Glomerular endothelial cell (primary cell): ENCODE measurements at regions not wholly inside any gene's neighbourhood (a gene's known extent, or its start where the extent isn't known, plus 50 kb on each side); places are given as distances from the start of the nearest gene placed in this dataset.
"Not testable (repeated sequence)": the region's sequence is repeated elsewhere in the genome, so short reads cannot be mapped to it uniquely, and the experiment has no call there.

Experiments used
- DNase-seq: peaks from one replicate; pipeline ENCODE4 v3.0.0-alpha.2; 2011; ENCODE audit warnings: low read depth, low spot score; ENCODE audit errors: extremely low read depth

DNA sequence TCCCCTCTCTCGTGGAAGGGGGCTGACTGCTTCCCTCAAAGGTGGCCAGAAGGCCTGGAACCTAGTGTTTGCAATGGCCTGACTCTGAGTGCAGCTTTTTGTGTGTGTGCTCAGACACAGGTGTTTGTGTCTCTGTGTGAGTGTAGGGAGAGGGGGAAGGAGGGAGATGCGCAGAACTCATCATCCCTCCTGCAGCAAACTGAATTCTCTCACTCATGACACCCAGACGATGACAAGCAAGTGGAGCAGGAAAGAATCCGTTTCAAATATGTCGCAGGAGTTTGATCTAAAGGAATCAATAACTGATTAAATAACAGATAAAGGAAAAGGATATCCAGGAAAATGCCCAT is 101.4 kb downstream of the TNFAIP3 start:
- DNase-seq = no peak

DNA sequence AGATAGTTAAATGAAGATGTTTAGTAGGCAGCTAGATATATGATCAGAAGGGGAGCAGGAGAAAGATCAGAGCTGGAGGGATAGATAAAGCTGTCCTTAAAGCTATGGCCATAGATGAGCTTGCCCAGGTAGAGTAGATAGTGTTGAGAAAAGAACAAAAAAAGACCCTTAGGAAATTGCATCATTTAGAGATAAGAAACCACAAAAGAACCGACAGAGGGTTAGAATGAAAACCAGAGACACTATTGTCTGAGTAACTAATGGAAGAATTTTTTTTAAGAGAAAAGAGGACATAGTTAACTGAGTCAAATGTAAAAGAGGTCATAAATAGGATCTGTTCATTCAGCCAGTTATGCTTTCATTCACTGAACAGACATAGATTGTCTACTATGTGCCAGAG is 101.8 kb downstream of the TNFAIP3 start:
- no peak for DNase-seq

DNA sequence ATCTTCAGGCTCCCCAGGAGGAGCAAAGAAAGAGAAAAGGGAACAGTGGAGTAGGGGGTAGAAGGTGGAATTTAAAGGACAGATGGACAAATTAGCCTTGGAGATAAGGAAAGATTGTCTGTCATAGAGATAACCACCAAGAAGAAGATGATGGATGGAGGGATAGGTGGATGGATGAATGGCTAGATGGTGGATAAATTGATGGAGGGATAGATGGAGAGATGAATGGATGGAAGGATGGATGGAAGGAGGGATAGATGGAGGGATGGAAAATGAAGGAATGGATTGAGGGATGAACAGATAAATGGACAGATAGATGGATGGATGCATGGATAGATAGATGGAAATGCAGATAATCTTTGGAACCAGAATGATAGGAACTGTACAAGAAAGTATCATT is 102.8 kb downstream of the TNFAIP3 start:
- no peak for DNase-seq

DNA sequence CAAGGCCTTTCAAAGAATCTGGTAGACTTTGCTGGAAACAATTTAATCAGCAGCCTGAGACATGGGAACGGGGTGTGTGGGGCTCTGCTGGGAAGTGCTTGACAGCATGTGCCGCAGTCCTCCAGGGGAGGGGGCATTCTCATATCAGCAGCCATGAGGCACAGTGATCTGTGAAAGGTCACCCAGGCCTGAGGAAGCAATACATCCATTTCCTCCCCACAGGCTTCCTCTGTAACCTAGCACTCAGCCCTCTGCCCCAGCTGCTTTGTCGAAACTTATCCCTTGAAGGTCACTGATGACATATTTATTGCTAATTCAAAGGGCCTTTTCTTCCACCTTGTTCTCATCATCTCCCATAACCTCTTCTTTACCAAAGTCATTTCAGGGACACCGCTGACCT is 103.3 kb downstream of the TNFAIP3 start:
- no peak for DNase-seq

DNA sequence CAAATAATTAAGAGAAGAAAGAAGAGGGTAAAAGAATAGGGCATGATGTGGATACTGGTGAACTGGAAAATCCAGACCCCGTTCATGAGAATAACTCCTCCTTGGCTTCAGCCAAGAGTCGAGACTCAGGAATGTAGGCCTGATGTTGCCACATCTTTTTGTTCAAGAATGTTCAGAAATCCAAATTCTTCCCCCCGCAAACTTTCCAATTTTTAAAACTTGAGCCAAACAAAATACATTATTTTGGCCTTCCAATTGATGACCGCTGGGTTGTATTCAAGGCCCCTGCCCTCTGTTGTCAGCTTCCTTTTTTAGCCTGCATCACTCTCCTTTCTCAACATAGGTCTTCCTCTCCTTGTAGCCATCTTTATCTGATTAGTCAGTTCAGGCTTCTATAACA is 106.1 kb downstream of the TNFAIP3 start:
- DNase-seq = no peak

DNA sequence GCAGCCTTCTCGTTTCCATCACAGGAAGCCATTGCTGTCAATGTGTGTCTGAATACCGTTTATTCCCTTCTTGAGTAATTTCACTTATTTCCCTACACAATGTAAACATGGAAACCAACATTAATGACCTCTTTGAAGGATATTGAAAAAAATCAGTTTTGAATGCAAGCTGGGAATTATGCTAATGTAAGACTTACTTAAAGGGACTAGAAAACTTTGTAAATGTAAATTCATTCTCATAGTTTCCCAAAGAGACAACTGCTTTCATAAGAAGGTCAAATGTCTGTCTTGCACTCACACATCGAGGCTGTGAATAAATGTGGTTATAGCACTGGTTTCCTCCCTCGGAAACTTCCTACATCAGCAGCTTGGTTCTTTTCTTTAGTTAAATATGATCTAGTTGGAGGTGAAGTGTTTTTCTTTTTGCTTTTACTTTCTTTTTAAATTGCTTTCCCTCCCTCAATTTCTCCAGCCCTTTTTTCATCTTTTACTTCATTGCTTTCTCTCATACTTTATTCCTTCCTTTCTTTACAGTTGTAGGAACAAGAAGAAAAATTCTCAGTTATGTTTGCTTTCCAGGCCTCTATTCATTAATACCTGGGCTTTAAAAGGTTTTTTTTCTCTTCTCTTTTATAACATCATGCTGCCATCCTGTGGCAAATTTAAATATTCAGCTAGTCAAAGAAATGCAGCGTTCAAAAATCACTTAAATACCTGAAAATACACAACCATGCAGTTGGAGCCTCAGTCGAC is 108.3 kb downstream of the TNFAIP3 start:
- DNase-seq = no peak

DNA sequence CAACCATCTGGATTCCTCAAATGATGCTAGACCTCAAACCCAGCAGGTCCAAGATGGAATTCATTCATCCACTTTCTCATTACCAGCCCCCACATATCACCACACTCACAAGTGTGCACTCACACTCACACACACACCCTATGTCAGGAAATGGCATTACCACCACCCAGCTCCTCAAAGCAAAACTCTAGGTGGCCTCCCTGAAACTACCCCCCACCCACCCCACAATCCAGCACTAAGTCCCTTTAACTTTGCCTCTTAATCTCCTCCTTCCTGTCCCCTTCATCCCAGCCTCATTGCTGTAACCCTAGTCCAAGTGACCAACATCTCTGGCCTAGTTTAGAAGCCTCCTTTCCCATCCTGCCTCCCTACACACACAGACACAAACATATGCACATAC is 109.4 kb downstream of the TNFAIP3 start:
- no peak for DNase-seq

DNA sequence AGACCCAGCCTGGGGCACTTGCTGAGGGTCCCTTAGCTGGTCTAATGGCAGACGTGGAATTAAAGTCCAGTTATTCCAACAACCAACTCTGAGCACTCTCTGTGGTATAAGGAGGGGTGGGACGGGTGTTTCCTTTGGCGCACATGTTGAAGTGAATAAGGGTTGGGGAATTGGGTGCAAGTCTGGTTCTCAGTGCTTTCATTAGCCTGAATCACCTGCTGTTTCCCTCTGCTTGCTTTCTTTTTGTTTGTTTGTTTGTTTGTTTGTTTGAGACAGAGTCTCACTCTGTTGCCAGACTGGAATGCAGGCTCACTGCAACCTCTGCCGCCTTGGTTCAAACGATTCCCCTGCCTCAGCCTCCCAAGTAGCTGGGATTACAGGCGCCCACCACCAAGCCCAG is 110.1 kb downstream of the TNFAIP3 start:
- no peak for DNase-seq

DNA sequence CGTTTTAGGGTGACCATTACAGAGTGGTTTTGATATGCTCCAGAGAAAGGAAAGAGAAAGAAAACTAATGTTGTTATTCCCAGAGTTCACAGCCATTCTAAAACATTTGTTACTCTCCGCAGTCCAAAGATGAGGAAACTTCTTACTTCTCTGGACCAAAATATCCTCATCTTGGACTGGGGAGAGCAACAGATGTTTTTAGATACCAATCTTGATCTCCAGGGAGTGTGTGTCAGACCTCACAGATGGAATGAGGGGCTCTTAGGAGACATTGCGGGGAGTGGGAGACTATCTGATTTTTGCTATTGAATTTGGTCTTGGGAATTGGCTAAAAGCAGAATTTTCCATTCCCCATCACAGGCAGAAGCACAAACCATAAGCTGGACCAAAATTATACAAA is 110.8 kb downstream of the TNFAIP3 start:
- no peak for DNase-seq

DNA sequence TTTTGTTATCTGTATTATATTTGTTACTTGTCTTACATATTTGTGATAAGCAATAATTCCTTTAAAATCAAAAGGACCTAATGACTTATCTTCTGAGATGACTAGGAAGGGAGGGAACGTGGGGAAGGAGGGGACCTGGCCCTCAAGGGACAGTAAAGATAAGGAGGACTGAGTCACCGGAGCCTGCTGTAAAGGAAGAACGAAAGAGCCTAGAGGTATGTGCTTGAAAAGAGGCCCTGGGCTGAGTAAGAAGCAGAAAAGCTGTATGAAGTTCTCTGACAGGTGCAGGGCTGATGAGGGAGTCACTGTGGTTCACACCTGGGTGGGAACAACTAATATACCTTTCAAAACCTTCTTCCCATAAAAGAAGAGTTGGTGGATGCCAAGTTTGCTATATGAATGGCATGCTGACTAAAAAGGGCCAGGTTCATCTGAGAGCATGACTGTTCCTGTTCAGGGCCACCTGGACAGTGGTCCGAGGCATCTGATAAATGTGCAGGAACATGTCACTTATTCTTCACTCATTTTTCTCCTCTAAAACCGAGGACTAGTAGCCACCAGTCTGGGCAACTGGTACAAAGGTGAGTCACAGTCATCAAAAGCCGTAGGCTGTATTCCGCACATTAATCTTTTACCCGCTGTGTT is 111.3 kb downstream of the TNFAIP3 start:
- DNase-seq = no peak

DNA sequence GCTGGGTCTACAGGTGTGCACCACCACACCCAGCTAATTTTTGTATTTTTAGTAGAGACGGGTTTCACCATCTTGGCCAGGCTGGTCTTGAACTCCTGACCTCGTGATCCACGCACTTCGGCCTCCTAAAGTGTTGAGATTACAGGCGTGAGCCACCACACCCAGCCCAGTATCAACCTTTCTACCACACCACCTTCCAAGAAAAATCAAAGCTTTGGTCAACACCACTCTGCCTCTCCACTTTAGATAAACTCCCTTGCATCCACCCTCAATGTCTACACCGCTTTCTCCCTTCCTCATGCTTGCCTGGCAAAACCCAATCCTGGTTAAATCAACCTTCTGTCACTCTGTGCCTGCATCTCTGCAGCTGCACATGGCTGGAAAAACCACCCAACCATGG is 112.2 kb downstream of the TNFAIP3 start:
- DNase-seq = not testable (repeated sequence)

DNA sequence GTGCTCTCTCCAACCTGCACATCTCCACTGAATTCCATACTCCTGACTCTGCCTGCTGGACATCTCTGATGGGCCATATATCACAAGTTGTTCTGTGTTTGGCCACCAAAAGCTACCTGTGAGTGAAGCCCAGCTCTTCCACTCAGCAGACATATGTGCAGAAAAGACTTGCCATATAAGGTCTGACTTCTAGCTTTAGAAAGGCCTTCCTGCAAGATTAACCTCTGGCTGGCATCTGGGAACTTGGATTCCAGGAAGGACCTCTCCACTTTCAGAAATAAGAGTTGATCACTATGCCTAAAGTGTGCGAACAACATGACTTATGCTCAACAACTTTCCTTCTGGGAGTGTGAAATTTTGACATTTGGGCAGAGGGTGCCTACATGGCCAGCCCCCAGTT is 113.7 kb downstream of the TNFAIP3 start:
- no peak for DNase-seq

DNA sequence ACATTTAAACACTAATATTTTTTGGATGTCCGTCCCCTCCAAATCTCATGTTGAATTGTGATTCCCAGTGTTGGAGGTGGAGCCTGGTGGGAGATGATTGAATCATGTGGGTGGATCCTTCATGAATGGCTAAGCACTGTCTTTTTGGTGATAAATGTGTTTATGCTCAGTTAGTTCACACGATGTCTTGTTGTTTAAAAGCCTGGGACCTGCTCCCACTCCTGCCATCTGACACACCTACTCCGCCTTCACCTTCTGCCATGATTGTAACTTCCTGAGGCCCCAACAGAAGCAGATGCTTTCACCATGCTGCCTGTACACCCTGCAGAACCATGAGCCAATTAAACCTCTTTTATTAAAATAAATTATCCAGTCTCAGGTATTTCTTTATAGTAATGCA is 114.7 kb downstream of the TNFAIP3 start:
- no peak for DNase-seq

DNA sequence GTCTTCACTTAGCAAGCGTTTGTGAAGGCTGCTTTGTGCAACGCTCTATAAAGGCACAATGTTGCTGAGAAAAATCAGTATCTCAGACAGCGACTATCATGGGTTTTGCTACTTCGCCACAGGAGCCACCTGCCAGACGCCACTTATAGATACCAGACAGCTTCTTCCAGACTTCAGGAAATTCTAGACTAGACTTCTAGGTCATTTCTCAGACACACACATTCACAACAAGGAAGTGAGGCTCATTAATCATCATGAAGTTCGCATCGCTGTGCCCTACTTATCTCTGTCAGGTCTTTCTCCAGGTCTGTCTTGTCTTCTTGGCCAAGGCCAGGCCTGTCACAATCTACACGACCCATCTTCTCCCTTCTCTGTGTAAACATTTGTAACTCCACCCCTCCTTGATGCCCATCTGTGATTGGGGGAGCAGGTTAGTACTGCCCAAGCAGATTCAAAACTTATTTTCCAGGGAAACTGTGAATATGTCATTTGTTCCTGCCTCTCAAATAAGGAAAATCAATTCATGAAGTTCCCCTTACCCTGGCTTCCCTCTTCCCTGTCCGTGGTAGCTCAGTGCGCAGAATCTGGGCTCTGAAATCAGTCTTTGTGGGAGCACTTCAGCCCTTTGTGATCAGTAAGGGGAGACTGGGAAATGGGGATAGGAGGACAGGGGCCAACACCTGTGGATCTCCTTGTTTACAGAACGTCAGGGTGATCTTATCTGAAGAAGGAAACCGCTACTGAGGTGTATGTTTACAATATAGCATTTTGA is 115.5 kb downstream of the TNFAIP3 start:
- DNase-seq = no peak

DNA sequence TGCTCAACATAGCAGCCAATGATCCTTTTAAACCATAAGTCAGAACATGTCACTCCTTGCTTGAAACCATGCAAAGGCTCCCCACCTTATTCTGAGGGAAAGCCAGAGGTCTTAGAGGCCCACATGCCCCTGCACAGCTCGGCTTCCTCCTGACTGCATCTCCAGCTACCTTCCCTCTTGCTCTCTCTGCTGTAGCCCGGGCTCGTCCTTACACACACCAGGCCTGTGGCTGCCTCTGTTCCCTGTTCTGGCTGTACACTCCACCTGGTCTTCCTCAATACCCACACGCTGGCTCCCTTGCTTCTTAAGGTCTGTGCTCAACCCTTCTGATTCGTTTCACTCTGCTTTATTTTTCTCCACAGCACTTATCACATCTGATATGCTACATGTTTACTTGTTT is 116.2 kb downstream of the TNFAIP3 start:
- DNase-seq = no peak

DNA sequence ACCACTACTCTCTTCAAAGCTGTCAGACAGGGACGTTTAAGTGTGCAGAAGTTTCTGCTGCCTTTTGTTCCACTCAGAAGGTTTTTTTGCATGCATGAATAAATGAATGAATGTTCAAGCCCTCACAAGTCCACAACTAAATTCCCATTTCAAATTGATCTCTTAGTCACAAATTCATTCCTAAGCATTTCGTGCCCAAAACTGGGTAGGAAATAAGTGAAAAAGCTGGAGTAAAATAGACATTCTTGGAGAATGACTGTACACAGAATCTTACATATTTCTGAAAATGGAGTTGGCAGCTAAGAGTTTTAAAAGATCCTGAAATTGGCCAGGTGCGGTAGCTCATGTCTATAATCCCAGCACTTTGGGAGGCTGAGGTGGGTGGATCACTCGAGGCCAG is 117.6 kb downstream of the PERP start:
- no peak for DNase-seq

DNA sequence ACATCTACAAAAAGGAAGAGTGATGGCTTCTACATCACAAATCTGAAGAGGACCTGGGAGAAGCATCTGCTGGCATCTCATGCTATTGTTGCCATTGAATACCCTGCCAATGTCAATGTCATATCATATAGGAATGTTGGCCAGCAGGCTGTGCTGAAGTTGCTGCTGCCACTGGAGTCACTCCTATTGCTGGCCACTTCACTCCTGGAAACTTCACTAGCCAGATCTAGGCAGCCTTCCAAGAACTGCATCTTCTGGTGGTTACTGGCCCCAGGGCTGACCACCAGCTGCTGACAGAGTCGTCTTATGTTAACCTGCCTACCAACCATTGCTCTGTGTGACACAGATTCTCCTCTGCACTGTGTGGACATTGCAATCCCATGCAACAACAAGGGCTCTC is 111.8 kb downstream of the PERP start:
- no peak for DNase-seq

DNA sequence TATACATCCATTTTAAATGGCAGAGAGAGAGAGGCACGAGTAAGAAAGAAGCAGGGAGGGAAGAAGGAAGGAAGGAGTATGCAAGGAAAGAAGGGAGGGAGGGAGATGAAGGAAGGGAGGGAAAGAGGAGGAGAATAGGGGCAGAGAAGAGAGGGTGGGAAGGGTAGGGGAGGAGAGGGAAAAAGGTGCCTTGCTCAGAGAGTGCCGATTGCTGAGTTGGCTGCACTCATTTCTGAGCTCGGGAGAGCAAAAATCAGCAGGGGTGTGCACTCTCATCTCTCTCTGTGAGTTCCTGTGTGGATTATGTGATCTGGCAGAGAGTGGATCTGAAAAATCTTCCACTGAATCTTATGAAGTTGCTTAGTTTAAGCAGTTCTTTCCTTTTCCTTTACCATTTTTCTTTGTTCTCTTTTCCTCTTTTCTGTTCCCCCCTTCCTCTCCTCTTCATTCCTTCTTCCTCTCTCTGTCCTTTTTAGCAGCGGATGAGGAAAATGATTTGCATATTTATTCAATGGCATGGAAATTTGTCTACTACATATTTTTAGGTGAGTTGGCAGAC is 108.7 kb downstream of the PERP start:
- DNase-seq = no peak

DNA sequence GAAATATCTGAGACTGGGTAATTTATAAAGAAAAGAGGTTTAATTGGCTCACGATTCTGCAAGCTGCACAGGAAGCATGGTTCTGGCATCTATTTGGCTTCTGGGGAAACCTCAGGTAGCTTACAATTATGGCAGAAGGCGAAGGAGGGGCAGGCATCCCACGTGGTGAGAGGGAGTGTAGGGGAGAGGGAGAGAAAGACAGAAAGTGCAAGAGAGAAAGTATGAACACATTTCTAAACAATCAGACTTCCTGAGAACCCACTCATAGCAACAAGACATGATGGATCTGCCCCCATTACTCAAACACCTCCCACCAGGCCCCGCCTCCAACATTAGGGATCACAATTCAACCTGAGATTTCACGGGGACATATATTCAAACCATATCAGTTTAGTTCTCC is 107.4 kb downstream of the PERP start:
- DNase-seq = no peak

DNA sequence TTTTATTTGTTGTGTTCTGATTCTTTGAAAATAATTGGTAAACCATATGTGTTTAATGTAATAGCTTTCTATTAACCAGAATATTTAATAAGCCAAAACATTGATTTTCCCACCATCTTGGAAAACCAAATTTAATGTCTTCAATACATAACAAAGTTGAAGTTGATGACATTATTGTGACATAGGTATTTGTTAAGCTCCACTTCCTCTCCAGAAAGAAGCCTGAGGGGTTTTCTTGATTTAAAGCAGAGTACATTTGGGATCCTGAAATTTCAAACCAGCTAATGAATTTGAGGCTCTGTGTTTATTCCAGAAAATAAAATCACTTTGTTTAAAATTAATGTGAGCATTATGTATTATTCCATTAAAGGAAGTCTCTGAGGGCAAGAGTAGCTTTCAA is 106.3 kb downstream of the PERP start:
- no peak for DNase-seq

DNA sequence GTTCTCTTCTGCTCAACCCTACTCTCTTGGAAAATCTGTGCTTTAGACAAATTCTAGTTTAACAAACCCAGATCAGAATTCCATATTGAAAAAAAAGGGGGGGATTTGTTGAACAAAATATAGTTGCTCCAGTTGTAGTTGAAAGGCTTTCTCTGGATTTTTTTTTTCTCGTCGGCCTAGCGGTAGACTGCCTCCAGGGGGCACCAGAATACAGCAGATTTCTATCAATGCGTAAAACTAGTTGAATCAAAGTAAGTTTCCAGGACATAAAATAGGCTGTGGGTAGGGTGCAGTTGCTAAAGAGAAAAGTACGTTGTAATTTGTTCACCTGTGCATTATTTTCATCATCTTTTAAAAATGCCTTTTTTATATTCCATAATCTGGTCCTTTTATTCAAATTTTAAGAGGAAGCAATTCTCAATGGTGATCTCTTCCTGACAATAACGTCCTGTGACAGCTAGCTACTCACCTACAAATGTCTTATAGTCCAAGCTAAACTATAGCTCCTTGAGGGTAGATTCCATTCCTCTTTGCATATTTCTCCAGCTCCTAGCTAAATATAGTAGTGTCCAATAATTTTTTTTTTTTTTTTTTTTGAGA is 105.4 kb downstream of the PERP start:
- peak; percentile 16 for DNase-seq
